ENCODE measurements at regions not wholly inside any gene's neighbourhood (a gene's known extent, or its start where the extent isn't known, plus 50 kb on each side); places are given as distances from the start of the nearest gene placed in this dataset.

DNA sequence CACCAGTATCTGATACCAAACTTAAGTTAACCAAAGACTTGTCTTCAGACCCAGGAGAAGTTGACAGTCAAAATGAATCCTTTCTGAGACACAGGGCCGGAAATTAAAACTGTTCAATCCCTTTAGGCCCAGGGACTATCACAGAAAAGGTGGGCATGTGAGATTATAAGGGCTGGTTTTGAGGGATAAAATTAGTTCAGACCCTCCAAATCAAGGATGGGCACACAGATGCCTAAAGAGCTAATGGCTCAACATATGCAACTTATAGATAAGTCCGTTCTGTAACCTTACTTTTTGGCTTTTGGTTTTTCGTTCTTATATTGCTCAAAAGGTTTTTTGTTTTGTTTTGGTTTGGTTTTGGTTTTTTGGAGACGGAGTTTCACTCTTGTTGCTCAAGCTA lies 129.6 kb upstream of the ABCA1 start:
- Histone ChIP-seq H3K27me3 (no peaks in the 10 kb centered on the region), H3K9me3 (no peaks in the 10 kb centered on the region), H3K27ac (no peak overlapping the region), H3K4me3 (no peak overlapping the region), H3K4me1 (peaks cover 50% of the 10 kb centered on the region), H3K36me3 (replicated peaks in 1 of 2; ENCODE audit: insufficient read depth in 1 of 2, low read depth in 2 of 2) (no peaks in the 10 kb centered on the region)
- no peak for ATAC-seq
- TF ChIP-seq POLR2A (IDR thresholded peaks at IDR 0.05), result no peak
- TF ChIP-seq, protein P1, sequence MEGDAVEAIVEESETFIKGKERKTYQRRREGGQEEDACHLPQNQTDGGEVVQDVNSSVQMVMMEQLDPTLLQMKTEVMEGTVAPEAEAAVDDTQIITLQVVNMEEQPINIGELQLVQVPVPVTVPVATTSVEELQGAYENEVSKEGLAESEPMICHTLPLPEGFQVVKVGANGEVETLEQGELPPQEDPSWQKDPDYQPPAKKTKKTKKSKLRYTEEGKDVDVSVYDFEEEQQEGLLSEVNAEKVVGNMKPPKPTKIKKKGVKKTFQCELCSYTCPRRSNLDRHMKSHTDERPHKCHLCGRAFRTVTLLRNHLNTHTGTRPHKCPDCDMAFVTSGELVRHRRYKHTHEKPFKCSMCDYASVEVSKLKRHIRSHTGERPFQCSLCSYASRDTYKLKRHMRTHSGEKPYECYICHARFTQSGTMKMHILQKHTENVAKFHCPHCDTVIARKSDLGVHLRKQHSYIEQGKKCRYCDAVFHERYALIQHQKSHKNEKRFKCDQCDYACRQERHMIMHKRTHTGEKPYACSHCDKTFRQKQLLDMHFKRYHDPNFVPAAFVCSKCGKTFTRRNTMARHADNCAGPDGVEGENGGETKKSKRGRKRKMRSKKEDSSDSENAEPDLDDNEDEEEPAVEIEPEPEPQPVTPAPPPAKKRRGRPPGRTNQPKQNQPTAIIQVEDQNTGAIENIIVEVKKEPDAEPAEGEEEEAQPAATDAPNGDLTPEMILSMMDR (IDR thresholded peaks at IDR 0.05), result no peak
- DNase-seq, result no peak
- WGBS, 2 donors, result 85 to 90% methylated on average over 4 of the region's 4 CpGs
- intact Hi-C loops (cut with DNase I), result no loop called here

DNA sequence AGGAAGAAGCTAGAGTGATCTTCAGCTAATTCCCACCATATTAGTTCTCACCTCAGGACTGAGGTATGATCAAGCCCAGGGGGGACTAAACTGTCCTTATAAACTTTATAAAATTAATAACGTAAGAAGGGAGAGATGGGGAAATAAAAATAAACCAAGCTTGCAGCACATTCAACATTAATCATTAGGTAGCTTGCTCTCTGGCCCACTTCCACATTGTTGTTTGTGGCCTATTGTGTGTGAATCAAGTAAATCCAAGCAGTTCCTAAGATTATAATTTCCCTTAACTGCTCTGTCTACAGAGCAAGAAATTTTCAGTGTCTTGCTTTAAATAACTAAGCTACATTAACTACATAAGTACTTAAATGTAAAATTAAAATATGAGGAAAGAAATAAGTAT lies 131.3 kb upstream of the ABCA1 start:
- H3K27ac ChIP-seq, result no peak overlapping the region
- no peaks in the 10 kb centered on the region for H3K27me3 ChIP-seq
- TF ChIP-seq, protein P1 (IDR thresholded peaks at IDR 0.05), result no peak
- TF ChIP-seq POLR2A (IDR thresholded peaks at IDR 0.05), result no peak
- intact Hi-C loops (cut with DNase I), result no loop called here
- no peaks in the 10 kb centered on the region for H3K9me3 ChIP-seq
- H3K36me3 ChIP-seq (replicated peaks in 1 of 2; ENCODE audit: insufficient read depth in 1 of 2, low read depth in 2 of 2), result no peaks in the 10 kb centered on the region
- peaks cover 48% of the 10 kb centered on the region for H3K4me1 ChIP-seq
- 14 to 45% methylated on average over 1 of the region's 1 CpG for WGBS, 2 donors
- no peak for ATAC-seq
- no peak overlapping the region for H3K4me3 ChIP-seq
- peak in 1 of 4 donors; percentile 16 for DNase-seq

DNA sequence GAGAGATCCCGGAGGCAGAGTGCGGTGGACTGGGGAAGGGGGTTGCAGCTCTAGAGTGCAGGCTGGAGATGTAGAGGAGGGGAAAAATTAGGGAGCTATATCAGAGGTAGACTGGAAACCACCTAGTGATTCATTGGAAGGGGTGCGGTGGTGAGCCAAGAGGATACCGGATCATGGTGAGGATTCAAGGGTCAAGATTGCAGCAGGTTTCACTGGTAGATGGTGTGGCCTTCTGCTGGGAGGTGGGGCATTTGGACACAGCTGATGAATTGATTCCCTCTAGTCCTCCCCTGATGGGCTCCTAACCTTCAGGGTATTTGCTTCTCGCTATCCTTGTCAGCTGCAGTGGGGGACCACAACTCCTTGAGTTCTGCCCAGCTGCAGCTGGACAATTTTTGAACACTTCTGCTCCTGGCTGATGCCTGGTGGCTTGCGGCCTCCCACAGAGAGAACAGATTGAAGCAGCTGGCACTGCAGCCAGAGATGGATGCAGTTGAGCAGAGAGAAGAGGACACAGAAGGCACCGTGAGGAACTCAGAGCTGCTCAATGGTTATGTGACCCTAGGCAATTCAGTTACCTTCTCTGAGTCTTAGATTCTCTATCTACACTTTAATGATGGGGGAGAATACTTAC lies 134.4 kb upstream of the ABCA1 start:
- Histone ChIP-seq H3K27me3 (no peaks in the 10 kb centered on the region), H3K9me3 (no peaks in the 10 kb centered on the region), H3K4me1 (peaks cover 39% of the 10 kb centered on the region), H3K27ac (no peak overlapping the region), H3K36me3 (replicated peaks in 1 of 2; ENCODE audit: insufficient read depth in 1 of 2, low read depth in 2 of 2) (no peaks in the 10 kb centered on the region), H3K4me3 (no peak overlapping the region)
- TF ChIP-seq POLR2A (IDR thresholded peaks at IDR 0.05), result no peak
- TF ChIP-seq, protein P1 (IDR thresholded peaks at IDR 0.05), result no peak
- no peak for ATAC-seq
- WGBS, 2 donors, result 92 to 97% methylated on average over 6 to 7 of the region's 7 CpGs
- intact Hi-C loops (cut with DNase I), result no loop called here
- peak in 1 of 4 donors; percentile 20 for DNase-seq

DNA sequence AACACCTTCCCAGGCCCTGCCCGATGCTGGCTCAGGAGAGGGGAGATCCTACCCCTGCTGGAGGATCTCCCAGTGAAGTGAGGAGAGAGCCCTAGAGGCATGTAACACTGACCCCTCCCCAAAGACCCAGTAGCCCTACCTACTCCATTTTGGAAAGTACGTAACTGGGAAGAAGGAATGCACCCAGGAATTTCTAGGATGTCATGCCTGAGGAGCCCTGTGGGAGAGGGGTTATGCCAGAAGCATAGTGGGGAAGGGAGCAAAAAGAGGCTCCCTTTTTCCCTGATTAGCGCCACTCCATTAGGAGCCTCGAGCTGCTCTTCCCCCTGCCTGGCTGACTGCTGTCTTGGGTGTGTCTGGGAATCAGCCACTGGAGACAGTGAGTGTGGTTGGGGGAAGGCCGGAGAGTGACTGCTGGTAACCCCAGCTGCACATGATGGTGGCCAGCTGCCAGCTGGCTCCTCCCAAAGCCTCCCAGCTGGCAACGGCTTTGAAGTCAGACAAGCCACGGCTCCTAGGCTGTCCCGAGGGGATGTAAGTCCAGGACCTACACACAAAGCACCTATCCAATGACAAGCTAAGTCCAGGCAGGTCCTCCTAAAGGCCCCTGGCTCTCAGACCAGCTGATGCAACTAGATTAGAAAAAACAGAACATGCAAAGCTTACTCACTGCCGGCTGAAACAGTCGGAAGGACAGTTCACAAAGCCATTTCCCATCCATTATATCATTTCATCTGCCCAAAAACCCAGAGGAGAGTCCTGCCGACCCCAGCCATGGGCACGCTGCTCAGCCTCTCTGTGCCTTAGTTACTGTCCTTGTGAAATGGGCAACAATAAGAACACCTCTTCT lies 136.5 kb upstream of the ABCA1 start:
- H3K27me3 ChIP-seq, result no peaks in the 10 kb centered on the region
- no peak overlapping the region for H3K4me3 ChIP-seq
- DNase-seq (peak; percentile 87 to 96 (median 94)), ATAC-seq (peak; percentile 87)
- peak overlapping the region; percentile 80 to 86 (median 82) for H3K27ac ChIP-seq
- intact Hi-C loops (cut with DNase I), result no loop called here
- 6 to 10% methylated on average over 12 of the region's 12 CpGs for WGBS, 2 donors
- H3K9me3 ChIP-seq, result no peaks in the 10 kb centered on the region
- H3K4me1 ChIP-seq, result peaks cover 30% of the 10 kb centered on the region
- no peaks in the 10 kb centered on the region for H3K36me3 ChIP-seq (replicated peaks in 1 of 2; ENCODE audit: insufficient read depth in 1 of 2, low read depth in 2 of 2)
- peak in 2 of 3 donors; percentile 19 to 30 for TF ChIP-seq POLR2A (IDR thresholded peaks at IDR 0.05)
- TF ChIP-seq, protein P1 (IDR thresholded peaks at IDR 0.05), result peak in 3 of 7 experiments; percentile 22 to 36 (median 22)

Data from body of pancreas (tissue), 4 donors.